GM06990 (cell line): ENCODE measurements at regions not wholly inside any gene's neighbourhood (a gene's known extent, or its start where the extent isn't known, plus 50 kb on each side); places are given as distances from the start of the nearest gene placed in this dataset.
"Not testable (repeated sequence)": the region's sequence is repeated elsewhere in the genome, so short reads cannot be mapped to it uniquely, and the experiment has no call there.

Experiments used
- DNase-seq: peaks from one replicate; pipeline ENCODE4 v3.0.0-alpha.2; 2011; ENCODE audit not compliant: insufficient read length; ENCODE audit errors: extremely low read depth
- H3K27me3 ChIP-seq: replicated peaks from 2 replicates; pipeline ENCODE4 v1.6.0; 2011; ENCODE audit warnings: low read length; ENCODE audit not compliant: control insufficient read depth, insufficient read depth
- H3K36me3 ChIP-seq: 2 replicates; pipeline ENCODE4 v1.5.1; 2011; ENCODE audit warnings: low read length; ENCODE audit not compliant: control insufficient read depth, insufficient read depth
- H3K4me3 ChIP-seq: replicated peaks from 2 replicates; pipeline ENCODE4 v1.5.1; 2011; ENCODE audit warnings: low read depth, mild to moderate bottlenecking, control low read depth, low read length
- TF ChIP-seq, protein P1 (sequence below): IDR thresholded peaks from 2 replicates; pipeline ENCODE4 v1.5.1; 2011; ENCODE audit warnings: low read length, control low read depth, mild to moderate bottlenecking, inconsistent platforms; ENCODE audit not compliant: insufficient read depth, poor library complexity, severe bottlenecking

DNA sequence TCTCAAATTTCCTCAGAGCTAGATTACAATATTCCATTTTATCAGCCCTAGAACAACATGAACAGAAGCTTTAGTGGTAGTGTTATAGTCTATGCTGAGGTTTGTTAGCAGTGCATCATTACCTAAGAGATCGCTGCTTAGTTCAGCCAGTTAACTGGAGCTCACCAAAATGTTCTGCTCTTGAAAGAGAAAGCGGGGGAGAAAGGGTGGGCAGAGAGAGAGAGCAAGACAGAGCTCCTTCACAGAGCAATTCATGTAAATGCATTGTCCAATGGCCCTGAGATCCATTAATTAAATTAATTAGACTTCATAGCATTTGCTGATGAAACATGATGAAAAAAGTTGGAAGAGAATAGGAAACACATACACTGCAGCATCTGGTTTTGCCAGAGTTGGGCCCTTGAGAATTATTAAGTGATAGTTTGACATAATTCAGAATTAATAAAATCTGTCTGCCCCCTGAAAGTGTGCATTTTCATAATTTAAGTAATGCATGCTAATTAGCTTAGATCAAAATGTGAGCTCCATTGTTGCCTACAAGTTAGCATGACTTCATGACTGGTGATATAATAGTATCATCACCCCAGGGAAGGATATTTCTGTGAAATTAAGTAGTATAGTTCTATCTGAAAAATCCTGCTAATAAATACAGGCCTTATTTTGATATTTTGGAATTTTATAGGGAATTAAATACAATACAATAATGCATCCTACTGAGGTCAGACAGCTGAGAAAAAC lies 86.9 kb upstream of the LYSMD4 start:
- DNase-seq: no peak
- TF ChIP-seq, protein P1, sequence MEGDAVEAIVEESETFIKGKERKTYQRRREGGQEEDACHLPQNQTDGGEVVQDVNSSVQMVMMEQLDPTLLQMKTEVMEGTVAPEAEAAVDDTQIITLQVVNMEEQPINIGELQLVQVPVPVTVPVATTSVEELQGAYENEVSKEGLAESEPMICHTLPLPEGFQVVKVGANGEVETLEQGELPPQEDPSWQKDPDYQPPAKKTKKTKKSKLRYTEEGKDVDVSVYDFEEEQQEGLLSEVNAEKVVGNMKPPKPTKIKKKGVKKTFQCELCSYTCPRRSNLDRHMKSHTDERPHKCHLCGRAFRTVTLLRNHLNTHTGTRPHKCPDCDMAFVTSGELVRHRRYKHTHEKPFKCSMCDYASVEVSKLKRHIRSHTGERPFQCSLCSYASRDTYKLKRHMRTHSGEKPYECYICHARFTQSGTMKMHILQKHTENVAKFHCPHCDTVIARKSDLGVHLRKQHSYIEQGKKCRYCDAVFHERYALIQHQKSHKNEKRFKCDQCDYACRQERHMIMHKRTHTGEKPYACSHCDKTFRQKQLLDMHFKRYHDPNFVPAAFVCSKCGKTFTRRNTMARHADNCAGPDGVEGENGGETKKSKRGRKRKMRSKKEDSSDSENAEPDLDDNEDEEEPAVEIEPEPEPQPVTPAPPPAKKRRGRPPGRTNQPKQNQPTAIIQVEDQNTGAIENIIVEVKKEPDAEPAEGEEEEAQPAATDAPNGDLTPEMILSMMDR: no peak
- Histone ChIP-seq H3K27me3 (no peaks in the 10 kb centered on the region), H3K36me3 (no peaks in the 10 kb centered on the region), H3K4me3 (no peak overlapping the region)

DNA sequence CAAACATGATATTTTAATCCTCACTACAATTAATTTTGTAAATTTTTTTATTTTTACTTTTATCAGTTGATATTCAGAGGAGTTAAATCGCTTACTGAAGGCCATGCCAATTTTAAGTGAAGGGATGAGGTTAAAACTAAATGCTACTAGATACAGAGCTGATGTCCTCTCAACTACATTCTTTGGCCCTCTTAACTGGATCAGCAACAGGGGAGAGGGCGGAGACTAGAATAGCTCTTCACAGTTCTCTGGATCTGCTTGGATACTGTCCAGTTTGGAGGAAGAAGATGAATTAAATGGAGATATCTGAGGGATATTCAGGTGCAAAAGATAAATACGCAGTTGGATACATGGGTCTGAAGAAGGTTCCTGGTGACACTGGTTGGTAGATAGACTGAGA lies 85.6 kb upstream of the LYSMD4 start:
- no peaks in the 10 kb centered on the region for H3K36me3 ChIP-seq
- H3K4me3 ChIP-seq: no peak overlapping the region
- TF ChIP-seq, protein P1: no peak
- DNase-seq: no peak
- H3K27me3 ChIP-seq: no peaks in the 10 kb centered on the region

DNA sequence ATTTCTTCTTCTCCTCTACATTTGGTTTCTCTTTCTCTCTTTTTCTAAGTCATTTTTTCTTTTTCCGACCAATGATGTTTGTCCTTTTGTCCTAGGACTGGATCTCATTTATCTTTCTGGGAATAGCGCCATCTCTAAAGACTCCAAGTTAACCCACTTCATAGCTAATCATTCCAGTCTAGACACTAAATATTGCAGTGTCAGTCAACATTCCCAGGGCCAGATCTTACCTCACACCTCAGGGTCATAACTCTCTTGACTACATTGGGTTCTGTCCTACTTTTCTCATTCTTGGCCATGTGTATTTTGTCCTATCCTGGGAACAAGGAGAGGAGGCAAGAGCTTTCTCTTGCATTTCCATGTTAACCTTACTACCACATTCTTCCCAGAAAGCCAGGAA lies 83.6 kb upstream of the LYSMD4 start:
- not testable (repeated sequence) for H3K4me3 ChIP-seq, DNase-seq

DNA sequence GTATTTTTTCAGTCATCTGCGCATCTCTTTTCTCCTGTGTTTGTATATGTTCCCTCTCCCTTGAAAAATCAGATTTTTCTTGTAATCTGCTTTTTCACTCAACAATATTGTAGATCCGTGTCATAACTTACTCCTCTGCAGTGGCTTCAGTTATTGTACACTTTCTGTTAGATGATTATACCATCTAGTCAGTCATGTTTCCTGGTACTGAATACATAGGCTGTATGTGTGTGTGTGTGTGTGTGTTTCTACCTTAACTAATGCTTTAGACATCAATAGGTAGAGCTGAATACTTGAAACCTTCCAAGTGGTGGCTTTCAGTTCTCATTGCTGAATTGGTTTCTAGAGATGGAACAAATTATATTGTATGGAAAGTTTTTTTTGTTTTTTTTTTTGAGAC lies 77.4 kb upstream of the LYSMD4 start:
- DNase-seq, H3K36me3 ChIP-seq, H3K27me3 ChIP-seq, H3K4me3 ChIP-seq: not testable (repeated sequence)

More for the DNA sequence above, 83.6 kb upstream of the LYSMD4 start:
- not testable (repeated sequence) for H3K36me3 ChIP-seq, H3K27me3 ChIP-seq

DNA sequence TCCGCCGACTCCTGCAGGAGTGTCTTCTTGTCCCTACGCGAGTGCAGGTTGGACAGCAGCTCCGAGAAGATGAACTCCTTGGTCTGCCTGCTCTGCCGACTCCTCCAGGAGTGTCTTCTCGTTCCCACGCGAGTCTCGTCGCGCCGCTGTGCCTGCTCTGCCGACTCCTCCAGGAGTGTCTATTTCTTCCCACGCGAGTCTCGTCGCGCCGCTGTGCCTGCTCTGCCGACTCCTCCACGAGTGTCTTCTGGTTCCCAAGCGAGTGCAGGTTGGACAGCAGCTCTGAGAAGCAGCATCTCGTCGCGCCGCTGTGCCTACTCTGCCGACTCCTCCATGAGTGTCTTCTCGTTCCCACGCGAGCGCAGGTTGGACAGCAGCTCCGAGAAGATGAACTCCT lies 66.6 kb upstream of the LYSMD4 start:
- not testable (repeated sequence) for H3K36me3 ChIP-seq, DNase-seq, H3K27me3 ChIP-seq, H3K4me3 ChIP-seq

DNA sequence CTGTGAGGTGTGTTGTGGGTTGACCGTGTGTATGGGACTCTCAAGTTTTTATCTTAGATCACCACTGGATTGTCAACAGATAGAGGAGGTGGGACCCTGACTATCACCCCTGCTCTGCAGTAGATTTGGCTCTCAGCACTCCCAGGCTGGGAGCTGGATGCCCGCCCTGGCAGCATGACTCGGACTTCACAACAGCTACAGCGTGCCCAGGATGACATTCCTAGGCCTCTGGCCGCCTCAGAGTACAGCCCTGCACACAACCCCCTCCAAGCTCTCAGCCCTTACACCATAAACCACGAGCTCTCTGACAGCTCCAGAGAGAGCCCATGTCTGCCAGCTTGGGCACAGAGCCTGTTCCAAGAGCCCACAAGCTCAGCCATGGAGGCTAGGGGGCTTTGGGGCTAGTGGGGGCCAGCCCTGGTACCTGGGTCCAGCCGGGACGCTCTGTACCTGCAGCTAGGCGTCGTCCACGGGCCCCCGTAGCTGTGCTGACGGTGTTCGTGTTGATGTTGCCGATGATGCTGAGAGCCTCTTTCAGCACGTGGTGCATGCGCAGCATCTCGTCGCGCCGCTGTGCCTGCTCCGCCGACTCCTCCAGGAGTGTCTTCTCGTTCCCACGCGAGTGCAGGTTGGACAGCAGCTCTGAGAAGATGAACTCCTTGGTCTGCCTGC lies 66.1 kb upstream of the LYSMD4 start:
- not testable (repeated sequence) for H3K36me3 ChIP-seq, H3K4me3 ChIP-seq, H3K27me3 ChIP-seq, DNase-seq

DNA sequence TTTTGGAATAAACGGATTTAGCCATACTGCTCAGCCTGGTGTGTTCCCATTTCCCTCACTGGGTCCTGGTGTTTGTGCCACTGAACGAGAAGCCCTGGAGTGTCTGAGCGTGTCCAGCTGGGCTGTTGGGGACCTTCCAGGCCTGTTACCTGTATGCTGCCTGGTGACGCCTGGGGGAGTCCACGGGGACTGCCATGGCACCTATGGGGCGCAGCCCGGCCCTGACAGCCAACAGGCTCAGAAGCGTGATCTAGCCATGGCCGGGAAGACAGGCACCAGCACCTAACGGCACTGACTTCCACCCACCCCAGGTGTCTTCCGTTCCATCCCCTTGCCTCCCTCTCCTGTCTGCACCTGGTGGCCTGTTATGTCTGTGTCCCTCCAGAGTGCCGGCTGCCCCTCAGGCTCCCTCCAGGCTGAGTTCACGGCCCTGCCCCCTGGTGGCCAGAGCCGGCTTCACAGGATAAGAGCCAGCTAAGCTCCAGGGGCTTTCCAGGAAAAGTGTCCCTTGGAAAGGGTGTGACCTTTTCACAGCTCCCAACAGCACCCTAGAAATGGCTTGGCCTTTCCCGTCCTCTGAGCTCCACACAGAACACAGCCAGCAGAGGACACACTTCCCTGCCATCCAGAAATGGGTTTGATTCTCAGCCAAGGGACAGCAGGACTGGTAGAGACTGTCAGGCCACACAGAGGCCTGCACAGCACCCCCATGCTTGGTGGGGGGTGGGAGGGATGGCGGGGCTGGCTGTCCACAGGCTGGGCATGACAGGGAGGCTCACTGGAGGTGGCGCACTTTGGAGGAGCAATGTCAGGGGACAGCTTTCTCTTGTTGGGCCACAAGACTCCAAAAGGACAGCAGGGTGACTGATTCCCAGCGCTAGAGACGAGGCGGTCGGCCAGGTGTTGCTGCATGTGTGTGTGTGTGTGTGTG lies 64.0 kb upstream of the LYSMD4 start:
- H3K36me3 ChIP-seq, H3K4me3 ChIP-seq, H3K27me3 ChIP-seq: not testable (repeated sequence)
- peak; percentile 28 for DNase-seq
